ENCODE measurements at regions not wholly inside any gene's neighbourhood (a gene's known extent, or its start where the extent isn't known, plus 50 kb on each side); places are given as distances from the start of the nearest gene placed in this dataset.
"Not testable (repeated sequence)": the region's sequence is repeated elsewhere in the genome, so short reads cannot be mapped to it uniquely, and the experiment has no call there.

DNA sequence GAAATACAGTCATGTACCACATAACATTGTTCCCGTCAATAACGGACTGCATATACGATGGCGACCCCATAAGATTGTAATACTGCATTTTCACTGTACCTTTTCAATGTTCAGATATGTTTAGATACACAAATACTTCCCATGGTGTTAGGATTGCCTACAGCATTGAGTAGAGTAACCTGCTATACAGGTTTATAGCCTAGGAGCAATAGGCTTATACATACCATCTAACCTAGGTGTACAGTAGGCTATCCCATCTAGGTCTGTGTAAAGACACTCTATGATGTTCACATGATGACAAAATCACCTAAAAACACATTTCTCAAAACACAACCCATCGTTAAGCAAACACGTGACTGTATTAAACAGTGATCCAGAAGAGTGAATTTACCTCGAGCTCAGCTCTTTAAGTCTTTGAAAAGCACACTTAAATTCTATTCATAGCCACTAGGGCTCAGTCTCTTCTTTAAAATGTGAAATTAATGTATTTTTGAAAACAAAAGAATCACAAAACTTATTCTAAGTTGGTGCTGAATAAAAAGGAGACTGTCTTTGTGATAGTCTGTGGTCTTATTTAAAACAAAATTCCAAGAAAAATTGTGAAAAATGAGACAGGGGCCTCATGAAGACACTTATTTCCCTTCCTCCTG lies 239.1 kb upstream of the ARID2 start:
- Mint-ChIP-seq H3K27me3 (ENCODE audit: low read depth) (no peaks in the 10 kb centered on the region), H3K27ac (no peak overlapping the region), H3K4me3 (no peak overlapping the region), H3K36me3 (ENCODE audit: insufficient read depth in 2 of 2) (peaks cover 0 to 4% of the 10 kb centered on the region in 2 donors), H3K9me3 (peaks cover 3 to 6% of the 10 kb centered on the region in 2 donors), H3K4me1 (ENCODE audit: low read depth) (no peaks in the 10 kb centered on the region)
- ATAC-seq (replicated peaks in 1 of 2) (no peak), DNase-seq (no peak)

DNA sequence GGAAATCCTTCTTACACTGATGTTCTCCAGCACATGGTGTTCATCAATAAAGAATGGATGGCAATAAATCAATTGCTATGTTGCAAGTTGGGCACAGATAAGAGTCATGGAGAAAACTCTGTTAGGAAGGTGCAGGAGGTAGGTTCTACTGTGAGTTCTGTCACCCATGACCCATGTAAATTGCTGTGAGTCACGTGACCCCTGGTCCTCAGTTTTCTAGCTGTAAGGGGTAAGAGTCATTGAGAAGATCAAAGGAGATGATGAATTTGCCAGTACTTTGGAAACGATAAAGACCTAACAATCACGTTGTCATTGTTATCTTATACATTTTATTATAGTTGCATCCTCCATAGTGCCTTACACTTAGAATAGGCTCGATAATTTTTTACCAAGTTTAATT lies 235.2 kb upstream of the ARID2 start:
- peaks cover 3 to 6% of the 10 kb centered on the region in 2 donors for H3K9me3 Mint-ChIP-seq
- no peak overlapping the region for H3K4me3 Mint-ChIP-seq
- ATAC-seq (replicated peaks in 1 of 2), result no peak
- DNase-seq, result no peak
- H3K27ac Mint-ChIP-seq, result no peak overlapping the region
- H3K36me3 Mint-ChIP-seq (ENCODE audit: insufficient read depth in 2 of 2), result peaks cover 0 to 4% of the 10 kb centered on the region in 2 donors
- no peaks in the 10 kb centered on the region for H3K4me1 Mint-ChIP-seq (ENCODE audit: low read depth)
- H3K27me3 Mint-ChIP-seq (ENCODE audit: low read depth), result no peaks in the 10 kb centered on the region

DNA sequence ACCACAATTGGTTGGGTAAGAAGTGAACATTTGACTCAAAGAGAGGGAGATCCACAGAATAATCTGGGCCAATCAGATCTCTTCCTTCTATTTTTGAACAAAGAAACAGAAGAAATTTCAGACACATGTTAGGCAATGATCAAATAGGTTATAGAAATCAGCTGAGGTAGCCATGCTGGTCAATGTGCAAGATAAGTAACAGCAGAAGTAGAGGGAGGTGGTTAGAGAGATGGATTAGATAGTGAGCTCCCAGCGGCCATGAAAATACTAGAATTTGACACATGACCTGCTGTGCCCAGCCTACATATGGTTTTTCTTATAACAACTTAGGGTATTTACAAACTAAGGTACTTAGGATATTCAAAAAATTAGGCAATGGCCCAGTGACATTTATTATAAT lies 230.9 kb upstream of the ARID2 start:
- H3K9me3 Mint-ChIP-seq, result peaks cover 0 to 2% of the 10 kb centered on the region in 2 donors
- no peak for DNase-seq
- H3K4me3 Mint-ChIP-seq, result no peak overlapping the region
- no peaks in the 10 kb centered on the region for H3K36me3 Mint-ChIP-seq (ENCODE audit: insufficient read depth in 2 of 2)
- peaks cover 5% of the 10 kb centered on the region for H3K27me3 Mint-ChIP-seq (ENCODE audit: low read depth)
- no peak for ATAC-seq (replicated peaks in 1 of 2)
- H3K4me1 Mint-ChIP-seq (ENCODE audit: low read depth), result peaks cover 9% of the 10 kb centered on the region
- no peak overlapping the region for H3K27ac Mint-ChIP-seq

DNA sequence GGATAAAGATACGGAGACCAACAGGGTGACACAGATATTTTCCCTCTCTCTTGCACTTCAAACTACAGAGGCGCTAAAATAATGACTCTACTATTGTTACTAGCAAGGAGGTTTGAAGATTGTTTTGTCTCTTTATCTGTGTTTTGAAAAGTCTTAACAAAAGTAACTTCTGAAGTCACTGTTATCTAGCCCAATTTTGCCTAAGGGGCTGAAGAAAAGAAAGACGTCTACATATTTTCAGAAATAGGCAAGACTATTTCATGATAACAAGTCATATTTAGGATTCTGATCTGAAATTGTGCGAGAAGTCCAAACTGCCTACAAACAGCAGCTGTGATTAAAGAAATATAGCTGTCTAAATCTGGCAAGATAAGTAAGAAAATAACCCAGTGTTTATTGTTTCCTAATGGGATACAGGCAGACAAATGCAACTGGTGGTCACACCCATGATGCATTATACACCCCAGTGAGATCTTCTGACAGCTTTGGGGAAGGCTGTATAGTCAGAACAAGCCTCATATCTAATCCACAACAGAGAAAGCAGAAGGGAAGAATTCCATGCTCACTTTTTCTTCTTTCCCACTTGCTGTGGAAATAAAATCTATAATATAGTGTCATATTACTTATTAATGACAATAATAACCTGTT lies 226.9 kb upstream of the ARID2 start:
- DNase-seq (no peak), ATAC-seq (replicated peaks in 1 of 2) (no peak)
- H3K27me3 Mint-ChIP-seq (ENCODE audit: low read depth), result peaks cover 5% of the 10 kb centered on the region
- H3K36me3 Mint-ChIP-seq (ENCODE audit: insufficient read depth in 2 of 2), result no peaks in the 10 kb centered on the region
- H3K9me3 Mint-ChIP-seq, result peaks cover 0 to 2% of the 10 kb centered on the region in 2 donors
- no peak overlapping the region for H3K27ac Mint-ChIP-seq
- H3K4me3 Mint-ChIP-seq, result no peak overlapping the region
- H3K4me1 Mint-ChIP-seq (ENCODE audit: low read depth), result peaks cover 9% of the 10 kb centered on the region

DNA sequence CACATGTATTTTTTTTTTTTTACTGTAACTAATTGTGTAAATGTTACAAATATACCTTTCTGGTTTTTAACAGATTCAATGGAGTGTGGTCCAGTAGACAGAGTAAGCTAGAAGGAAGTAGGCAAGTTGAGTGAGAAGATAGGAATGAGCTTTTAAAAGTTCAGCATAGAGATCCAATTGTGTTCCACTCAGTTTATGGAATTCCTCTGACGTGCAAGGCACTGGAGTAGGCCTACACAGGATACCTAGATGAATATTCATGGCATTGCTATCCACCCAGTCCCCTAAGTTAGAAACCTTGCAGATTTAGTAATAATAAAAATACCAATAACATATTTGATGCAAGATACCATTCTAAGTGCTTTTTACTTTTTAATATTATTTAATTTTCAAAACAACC lies 225.6 kb upstream of the ARID2 start:
- Mint-ChIP-seq H3K27me3 (ENCODE audit: low read depth) (peaks cover 5% of the 10 kb centered on the region), H3K4me3 (no peak overlapping the region), H3K36me3 (ENCODE audit: insufficient read depth in 2 of 2) (no peaks in the 10 kb centered on the region), H3K4me1 (ENCODE audit: low read depth) (peaks cover 9% of the 10 kb centered on the region), H3K27ac (no peak overlapping the region), H3K9me3 (peaks cover 0 to 2% of the 10 kb centered on the region in 2 donors)
- no peak for DNase-seq
- no peak for ATAC-seq (replicated peaks in 1 of 2)

DNA sequence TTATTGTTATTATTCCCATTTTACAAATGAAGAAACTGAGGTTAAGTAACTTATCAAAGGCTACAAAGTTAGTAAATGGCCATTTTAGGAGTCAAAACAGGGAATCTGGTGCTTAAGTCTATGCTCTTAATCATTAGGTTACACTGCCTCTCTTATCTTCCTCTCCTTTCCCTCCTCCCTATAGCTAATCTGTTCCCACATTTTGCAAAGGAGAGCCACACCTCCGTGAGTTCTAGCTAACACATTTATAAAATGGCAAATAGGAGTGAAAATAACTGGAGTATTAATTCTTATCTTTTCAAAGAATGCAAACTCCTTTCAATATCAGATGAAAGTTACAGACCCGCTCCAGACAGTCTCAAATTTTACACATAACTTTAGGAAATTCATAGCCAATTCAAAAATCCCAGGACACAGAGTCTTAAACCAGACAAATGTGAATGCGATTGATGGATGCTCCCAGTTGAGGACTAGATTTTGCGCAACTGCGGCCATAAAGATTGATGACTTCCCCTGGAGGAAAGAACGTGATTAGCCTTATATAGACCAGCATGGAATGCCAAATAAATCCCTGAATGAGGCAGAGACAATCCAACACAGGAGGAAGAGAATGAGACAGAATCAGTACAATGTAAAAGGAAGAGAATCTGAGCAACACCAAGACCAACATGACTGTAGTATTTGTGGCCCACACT lies 225.0 kb upstream of the ARID2 start:
- H3K4me1 Mint-ChIP-seq (ENCODE audit: low read depth), result peaks cover 9% of the 10 kb centered on the region
- no peak for ATAC-seq (replicated peaks in 1 of 2)
- no peak overlapping the region for H3K4me3 Mint-ChIP-seq
- no peaks in the 10 kb centered on the region for H3K36me3 Mint-ChIP-seq (ENCODE audit: insufficient read depth in 2 of 2)
- peaks cover 5% of the 10 kb centered on the region for H3K27me3 Mint-ChIP-seq (ENCODE audit: low read depth)
- H3K9me3 Mint-ChIP-seq, result peaks cover 0 to 2% of the 10 kb centered on the region in 2 donors
- no peak overlapping the region for H3K27ac Mint-ChIP-seq
- no peak for DNase-seq

DNA sequence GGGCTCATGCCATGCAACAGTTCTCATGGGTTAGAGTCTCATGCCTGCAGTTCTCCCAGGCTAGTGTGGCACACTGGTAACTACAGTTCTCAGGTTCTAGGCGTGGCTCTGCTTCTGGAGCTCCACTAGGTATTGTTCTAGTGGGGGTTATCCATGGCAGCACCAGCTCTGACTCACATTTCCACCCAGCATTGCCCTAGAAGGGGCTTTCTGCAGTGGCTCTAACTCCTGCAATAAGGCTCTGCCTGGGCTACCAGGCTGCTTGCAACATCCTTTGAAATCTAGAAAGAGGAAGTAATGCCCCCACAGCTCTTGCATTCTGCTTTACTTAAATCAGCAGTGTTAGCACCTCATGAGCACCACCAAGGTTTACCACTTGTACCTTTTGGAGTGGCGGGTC lies 220.3 kb upstream of the ARID2 start:
- Mint-ChIP-seq H3K4me1 (ENCODE audit: low read depth) (peaks cover 6% of the 10 kb centered on the region), H3K9me3 (peaks cover 2 to 5% of the 10 kb centered on the region in 2 donors), H3K36me3 (ENCODE audit: insufficient read depth in 2 of 2) (peaks cover 3% of the 10 kb centered on the region in 2 donors)

DNA sequence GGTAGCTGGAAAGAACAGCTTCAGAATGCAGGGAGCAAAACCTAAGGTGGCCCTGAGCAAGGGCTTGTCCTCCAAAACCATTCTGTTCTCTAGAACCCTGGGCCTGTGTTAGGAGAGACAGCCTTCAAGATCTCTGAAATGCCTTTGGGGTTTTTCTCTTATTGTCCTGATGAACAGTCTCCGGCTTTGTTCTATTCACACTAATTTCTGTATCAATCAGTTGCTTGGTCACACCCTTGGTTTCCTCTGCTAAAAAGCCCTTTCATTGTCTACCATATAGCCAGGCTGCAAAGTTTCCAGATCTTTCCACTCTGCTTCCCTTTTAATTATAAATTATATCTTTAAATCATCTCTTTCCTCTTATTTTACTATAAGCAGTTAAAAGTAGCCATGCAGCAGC lies 219.9 kb upstream of the ARID2 start:
- peaks cover 2 to 5% of the 10 kb centered on the region in 2 donors for H3K9me3 Mint-ChIP-seq
- no peak for DNase-seq
- no peak for ATAC-seq (replicated peaks in 1 of 2)
- no peak overlapping the region for H3K4me3 Mint-ChIP-seq
- no peak overlapping the region for H3K27ac Mint-ChIP-seq
- H3K4me1 Mint-ChIP-seq (ENCODE audit: low read depth), result peaks cover 6% of the 10 kb centered on the region
- no peaks in the 10 kb centered on the region for H3K27me3 Mint-ChIP-seq (ENCODE audit: low read depth)
- peaks cover 3% of the 10 kb centered on the region in 2 donors for H3K36me3 Mint-ChIP-seq (ENCODE audit: insufficient read depth in 2 of 2)

More for the DNA sequence above, 220.3 kb upstream of the ARID2 start:
- ATAC-seq (replicated peaks in 1 of 2) (peak in 1 of 2 donors; percentile 76), DNase-seq (no peak)
- H3K27me3 Mint-ChIP-seq (ENCODE audit: low read depth), result no peaks in the 10 kb centered on the region
- no peak overlapping the region for H3K4me3 Mint-ChIP-seq
- H3K27ac Mint-ChIP-seq, result no peak overlapping the region

DNA sequence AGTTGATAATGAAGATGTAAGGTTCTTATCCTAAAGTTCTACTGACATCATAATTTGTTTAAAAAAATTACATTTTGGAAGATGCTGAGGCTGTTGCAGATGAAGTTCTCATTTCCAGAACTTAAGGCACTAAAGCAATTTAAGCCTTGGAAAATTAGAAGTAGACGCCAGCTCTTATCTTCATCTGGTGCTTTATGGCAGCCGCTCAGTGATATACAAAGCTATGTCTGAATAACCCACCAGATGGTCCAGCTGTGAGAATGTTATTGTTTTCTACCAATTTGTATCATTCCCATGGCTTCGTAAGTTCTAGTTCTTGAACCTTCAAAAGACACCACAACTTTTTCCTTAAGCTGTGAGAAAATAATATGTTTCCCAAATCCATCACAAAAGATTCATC lies 212.1 kb upstream of the ARID2 start:
- H3K27ac Mint-ChIP-seq, result peak overlapping the region; percentile 72
- ATAC-seq (replicated peaks in 1 of 2) (no peak), DNase-seq (no peak)
- H3K36me3 Mint-ChIP-seq (ENCODE audit: insufficient read depth in 2 of 2), result peaks cover 0 to 3% of the 10 kb centered on the region in 2 donors
- H3K9me3 Mint-ChIP-seq, result peaks cover 0 to under 1% of the 10 kb centered on the region in 2 donors
- H3K27me3 Mint-ChIP-seq (ENCODE audit: low read depth), result no peaks in the 10 kb centered on the region
- H3K4me1 Mint-ChIP-seq (ENCODE audit: low read depth), result peaks cover 18% of the 10 kb centered on the region
- H3K4me3 Mint-ChIP-seq, result no peak overlapping the region

DNA sequence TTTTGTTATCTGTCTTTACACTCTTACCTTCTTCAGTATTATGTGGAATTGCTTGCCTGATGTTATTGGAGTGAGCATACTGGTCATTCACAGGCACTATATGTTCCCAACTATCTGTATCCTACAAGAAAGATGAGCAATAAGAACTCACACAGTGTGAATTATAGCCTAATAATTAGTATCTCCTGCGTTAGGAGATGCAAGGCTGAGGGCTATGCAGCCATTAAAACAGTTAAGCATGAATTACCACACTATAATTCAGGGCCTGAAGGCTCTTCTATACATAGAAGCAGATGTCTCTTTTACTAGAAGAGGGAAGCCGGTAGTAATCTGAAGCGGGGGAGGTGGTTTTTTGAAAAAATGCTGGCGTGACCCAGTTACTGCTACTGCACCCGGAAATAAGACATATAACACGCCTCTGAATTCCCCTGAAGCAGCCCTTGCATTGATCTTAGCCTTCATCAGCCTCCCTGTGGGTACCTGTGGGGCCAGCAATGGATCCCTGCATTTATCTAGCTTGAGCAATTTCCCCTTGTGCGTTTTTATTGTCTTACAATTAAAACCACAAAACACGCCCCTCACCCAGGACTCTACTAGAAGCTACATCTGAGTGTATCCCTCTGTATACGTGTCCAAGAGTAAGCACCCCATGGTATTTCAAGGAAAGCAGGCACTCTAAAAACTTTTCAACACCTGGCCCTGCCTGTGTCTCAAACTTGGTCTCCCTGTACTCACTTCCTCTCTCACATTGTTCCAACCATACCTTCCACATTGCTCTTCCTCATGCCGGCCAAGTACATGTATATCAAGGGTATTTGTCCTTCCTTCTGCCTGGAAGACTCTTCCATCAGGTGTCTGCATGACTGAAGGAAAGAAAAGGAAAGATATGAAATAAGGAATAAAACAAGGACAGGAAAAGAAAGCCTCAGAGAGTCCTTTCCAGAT lies 210.9 kb upstream of the ARID2 start:
- peaks cover 18% of the 10 kb centered on the region for H3K4me1 Mint-ChIP-seq (ENCODE audit: low read depth)
- H3K36me3 Mint-ChIP-seq (ENCODE audit: insufficient read depth in 2 of 2), result peaks cover 4 to 10% of the 10 kb centered on the region in 2 donors
- peaks cover 5 to 6% of the 10 kb centered on the region in 2 donors for H3K9me3 Mint-ChIP-seq
- H3K27ac Mint-ChIP-seq, result peak overlapping the region; percentile 90
- peak overlapping the region; percentile 27 to 57 for H3K4me3 Mint-ChIP-seq
- ATAC-seq (replicated peaks in 1 of 2) (peak; percentile 98 to 99), DNase-seq (peak; percentile 48 to 59)
- H3K27me3 Mint-ChIP-seq (ENCODE audit: low read depth), result no peaks in the 10 kb centered on the region

DNA sequence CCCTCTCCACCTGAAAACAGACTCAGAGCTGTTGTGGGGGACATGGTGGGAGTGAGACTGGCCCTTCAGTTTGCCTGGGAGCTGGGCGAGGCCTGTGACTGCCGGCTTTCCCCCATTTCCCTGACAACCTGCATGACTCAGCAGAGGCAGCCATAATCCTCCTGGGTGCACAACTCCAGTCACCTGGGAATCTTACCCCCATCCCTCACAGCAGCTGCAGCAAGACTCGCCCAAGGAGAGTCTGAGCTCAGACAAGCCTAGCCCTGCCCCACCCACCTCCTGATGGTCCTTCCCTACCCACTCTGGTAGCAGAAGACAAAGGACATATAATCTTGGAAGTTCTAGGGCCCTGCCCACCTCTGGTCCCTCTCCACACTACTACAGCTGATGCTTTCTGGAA lies 207.3 kb upstream of the ARID2 start:
- peaks cover 17 to 20% of the 10 kb centered on the region in 2 donors for H3K9me3 Mint-ChIP-seq
- H3K36me3 Mint-ChIP-seq (ENCODE audit: insufficient read depth in 2 of 2), result peaks cover 8 to 17% of the 10 kb centered on the region in 2 donors
- H3K27ac Mint-ChIP-seq, result no peak overlapping the region
- H3K4me1 Mint-ChIP-seq (ENCODE audit: low read depth), result peaks cover 18% of the 10 kb centered on the region
- ATAC-seq (replicated peaks in 1 of 2) (no peak), DNase-seq (no peak)
- no peak overlapping the region for H3K4me3 Mint-ChIP-seq
- no peaks in the 10 kb centered on the region for H3K27me3 Mint-ChIP-seq (ENCODE audit: low read depth)

DNA sequence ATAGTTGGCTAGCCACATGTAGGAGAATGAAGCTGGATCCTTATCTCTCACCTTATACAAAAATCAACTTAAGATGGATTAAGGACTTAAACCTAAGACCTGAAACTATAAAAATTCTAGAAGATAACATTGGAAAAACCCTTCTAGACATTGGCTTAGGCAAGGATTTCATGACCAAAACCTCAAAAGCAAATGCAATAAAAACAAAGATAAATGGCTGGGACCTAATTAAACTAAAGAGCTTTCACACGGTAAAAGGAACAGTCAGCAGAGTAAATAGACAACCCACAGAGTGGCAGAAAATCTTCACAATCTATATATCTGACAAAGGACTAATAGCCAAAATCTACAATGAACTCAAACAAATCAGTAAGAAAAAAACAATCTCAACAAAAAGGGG lies 202.7 kb upstream of the ARID2 start:
- ATAC-seq (replicated peaks in 1 of 2); H3K4me1 Mint-ChIP-seq (ENCODE audit: low read depth); H3K27ac Mint-ChIP-seq; H3K27me3 Mint-ChIP-seq (ENCODE audit: low read depth); DNase-seq; H3K4me3 Mint-ChIP-seq: not testable (repeated sequence)
- peaks cover 8 to 13% of the 10 kb centered on the region in 2 donors for H3K36me3 Mint-ChIP-seq (ENCODE audit: insufficient read depth in 2 of 2)
- peaks cover 17 to 23% of the 10 kb centered on the region in 2 donors for H3K9me3 Mint-ChIP-seq

Data from activated T-cell treated with anti-CD3 and anti-CD28 coated beads, Interleukin-2, amount 50 U/mL, for 72 hours (primary cell).